Hematopoietic multipotent progenitor cell treated with erythropoietin and hydrocortisone succinate and interleukin-3 and kit ligand, for 6 days (in vitro differentiated cells): ENCODE measurements at regions not wholly inside any gene's neighbourhood (a gene's known extent, or its start where the extent isn't known, plus 50 kb on each side); places are given as distances from the start of the nearest gene placed in this dataset.
"Not testable (repeated sequence)": the region's sequence is repeated elsewhere in the genome, so short reads cannot be mapped to it uniquely, and the experiment has no call there.

Experiments used
- DNase-seq: peaks from one replicate; pipeline ENCODE4 v3.0.0-alpha.2; 2015

DNA sequence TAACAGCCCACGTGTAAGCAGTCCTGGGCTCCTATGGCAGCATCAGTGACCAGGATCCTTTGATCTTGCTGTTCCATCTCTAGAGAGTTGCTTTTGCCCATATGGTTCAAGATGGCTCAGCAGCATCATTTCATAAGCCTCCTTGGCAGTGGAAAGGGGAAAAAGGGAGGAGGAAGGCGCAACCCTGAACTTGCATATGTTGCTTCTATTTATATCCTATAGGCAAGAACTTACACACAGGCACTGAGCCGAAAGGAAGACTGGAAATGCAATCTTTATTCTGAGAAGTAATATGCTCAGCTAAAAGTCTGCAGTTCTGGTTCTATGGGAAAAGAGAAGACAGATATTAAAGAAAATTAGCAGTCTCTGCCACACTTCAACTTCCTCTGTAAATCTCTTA lies 167.7 kb upstream of the PLXNC1 start:
- DNase-seq = no peak

GRCh38 chr12:93981411-93981810 lies 167.0 kb upstream of the PLXNC1 start:
- DNase-seq = no peak

- DNase-seq = no peak
Observed at GRCh38 chr12:93982771-93983315, 165.5 kb upstream of the PLXNC1 start.

- DNase-seq = no peak
Observed at GRCh38 chr12:93984005-93984404, 164.4 kb upstream of the PLXNC1 start.

- DNase-seq = no peak
Observed at GRCh38 chr12:93989949-93990348, 158.4 kb upstream of the PLXNC1 start.

- DNase-seq = no peak
Observed at GRCh38 chr12:93990832-93991803, 157.3 kb upstream of the PLXNC1 start.

DNA sequence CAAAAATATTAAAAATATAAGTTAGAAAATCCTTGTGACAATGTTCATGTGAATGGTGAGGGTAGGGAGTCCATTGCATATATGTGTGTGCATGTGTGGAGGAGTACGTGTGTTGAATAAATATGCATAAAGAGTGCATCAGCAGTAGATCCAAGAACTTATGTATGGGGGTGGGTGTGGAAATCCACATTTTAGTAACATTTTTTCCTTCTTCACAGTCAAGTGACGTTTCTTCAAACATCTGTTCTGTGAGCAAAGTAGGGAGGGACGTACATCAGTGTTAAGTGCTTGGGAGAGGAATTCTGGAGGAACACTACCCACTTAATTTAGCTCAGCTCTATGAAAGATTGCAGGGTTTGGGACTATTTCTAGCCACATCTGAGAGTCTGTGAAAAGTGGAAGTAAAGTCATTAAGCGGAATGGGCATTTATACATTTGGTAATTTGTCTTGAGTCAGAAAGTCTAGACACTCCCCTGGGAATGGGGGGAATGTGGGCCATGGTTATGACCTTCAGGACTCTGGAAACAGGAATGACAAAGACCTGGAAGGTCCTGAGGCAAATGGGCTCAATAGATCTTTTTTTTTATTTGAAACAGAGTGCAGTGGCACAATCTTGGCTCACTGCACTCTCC lies 156.4 kb upstream of the PLXNC1 start:
- no peak for DNase-seq

GRCh38 chr12:93994721-93995120 lies 153.7 kb upstream of the PLXNC1 start:
- DNase-seq = no peak

GRCh38 chr12:93996321-93996720 lies 152.1 kb upstream of the PLXNC1 start:
- no peak for DNase-seq

DNA sequence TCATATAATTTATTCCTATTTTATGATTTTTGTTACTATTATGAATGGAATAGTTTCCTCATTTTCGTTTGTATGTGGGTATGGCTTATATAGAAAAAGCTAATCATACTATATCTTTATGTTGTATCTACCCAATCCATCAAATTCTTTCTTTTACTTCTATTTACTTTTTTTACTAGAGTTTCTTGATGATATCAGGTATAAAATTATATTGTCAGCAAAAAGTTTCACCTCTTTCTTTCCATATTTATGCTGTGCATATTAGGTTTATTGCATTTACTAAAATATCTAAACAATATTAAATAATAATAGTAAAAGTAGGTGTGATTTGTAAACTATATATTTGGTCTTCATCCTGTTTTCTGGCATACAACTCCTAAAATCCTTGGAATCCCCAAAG lies 146.7 kb upstream of the PLXNC1 start:
- DNase-seq = no peak

- DNase-seq = not testable (repeated sequence)
Observed at GRCh38 chr12:94002925-94003324, 145.5 kb upstream of the PLXNC1 start.

- DNase-seq = peak; percentile 8
Observed at GRCh38 chr12:94007833-94008232, 140.5 kb upstream of the PLXNC1 start.

DNA sequence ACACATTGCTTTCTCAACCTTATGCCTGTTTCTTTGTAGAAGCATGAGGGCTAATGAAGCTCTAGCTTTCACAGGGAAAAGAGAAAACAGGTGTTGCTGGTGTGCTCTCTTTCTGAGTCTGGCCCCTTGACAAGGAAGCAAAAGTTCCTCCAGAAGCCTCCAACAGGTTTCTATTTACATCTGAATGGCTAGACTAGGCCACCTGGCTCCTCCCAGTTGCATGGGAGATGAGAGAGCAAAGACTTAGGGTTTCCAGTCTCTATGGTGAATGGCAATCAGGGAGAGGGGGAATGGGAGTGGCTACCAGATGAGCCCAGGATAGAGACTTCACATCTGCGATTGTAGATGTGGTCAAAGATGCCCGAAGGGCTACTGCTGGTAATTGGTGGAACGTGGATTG lies 138.1 kb upstream of the PLXNC1 start:
- no peak for DNase-seq

GRCh38 chr12:94012071-94012470 lies 136.3 kb upstream of the PLXNC1 start:
- DNase-seq = no peak

DNA sequence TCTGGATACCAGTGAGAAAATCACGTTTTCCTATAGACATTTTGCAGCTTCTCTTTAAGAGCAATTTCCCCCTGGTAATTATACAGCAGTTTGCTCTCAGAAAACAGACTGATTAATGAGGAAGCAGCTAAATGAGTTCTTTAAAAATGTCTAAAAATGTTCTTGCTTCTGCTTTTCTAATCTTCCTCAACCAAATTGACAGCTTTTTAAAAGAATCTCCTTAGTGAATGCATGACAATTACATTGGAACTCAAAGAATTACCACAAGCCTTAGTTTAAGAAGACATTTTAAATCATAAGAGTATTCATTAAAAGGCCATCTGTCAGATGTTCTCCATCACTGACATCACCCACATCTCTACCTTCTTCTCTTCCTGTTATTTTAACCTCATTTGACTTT lies 135.8 kb upstream of the PLXNC1 start:
- DNase-seq = peak; percentile 24

GRCh38 chr12:94017247-94017646 lies 131.1 kb upstream of the PLXNC1 start:
- not testable (repeated sequence) for DNase-seq

DNA sequence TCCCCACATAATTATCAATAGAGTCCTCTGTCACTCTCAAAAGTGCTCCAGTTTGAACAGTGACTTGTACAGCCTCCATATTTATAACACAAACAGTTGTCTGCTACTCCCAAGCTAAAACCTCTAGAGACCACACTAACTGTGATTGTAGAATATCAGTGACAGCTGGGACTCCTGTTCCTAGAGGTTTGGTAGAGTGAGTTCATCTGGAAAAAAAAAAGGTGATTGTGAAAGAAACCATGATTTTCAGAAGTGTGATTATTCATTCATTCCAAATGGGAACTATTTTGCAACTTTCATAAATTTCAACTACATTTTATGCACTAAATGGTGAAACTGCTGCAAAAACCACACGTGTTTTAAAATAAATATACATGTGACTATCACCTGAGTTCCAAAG lies 128.0 kb upstream of the PLXNC1 start:
- no peak for DNase-seq

- no peak for DNase-seq
Observed at GRCh38 chr12:94023879-94024278, 124.5 kb upstream of the PLXNC1 start.

DNA sequence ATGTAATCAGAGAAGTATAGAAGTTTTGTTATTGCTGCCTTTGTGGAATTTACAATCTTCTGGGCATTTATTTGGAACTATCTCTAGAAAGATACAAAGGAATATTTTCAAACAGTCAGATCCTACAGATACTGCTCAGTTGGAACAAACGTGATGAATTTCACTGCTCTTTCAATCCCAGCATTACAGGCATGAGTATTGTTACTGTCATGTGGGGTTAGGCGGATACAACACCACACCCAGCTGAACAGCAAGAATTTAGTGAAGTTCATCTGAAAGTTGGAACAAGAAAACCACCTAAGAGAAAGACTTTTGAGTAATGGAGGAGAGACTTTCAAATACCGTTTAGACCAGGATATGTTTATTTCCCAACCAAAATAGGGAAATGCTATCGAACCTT lies 123.3 kb upstream of the PLXNC1 start:
- no peak for DNase-seq

- DNase-seq = no peak
Observed at GRCh38 chr12:94025756-94026155, 122.6 kb upstream of the PLXNC1 start.

GRCh38 chr12:94026596-94026995 lies 121.8 kb upstream of the PLXNC1 start:
- no peak for DNase-seq

- no peak for DNase-seq
Observed at GRCh38 chr12:94027561-94027960, 120.8 kb upstream of the PLXNC1 start.

- no peak for DNase-seq
Observed at GRCh38 chr12:94031763-94032162, 116.6 kb upstream of the PLXNC1 start.

DNA sequence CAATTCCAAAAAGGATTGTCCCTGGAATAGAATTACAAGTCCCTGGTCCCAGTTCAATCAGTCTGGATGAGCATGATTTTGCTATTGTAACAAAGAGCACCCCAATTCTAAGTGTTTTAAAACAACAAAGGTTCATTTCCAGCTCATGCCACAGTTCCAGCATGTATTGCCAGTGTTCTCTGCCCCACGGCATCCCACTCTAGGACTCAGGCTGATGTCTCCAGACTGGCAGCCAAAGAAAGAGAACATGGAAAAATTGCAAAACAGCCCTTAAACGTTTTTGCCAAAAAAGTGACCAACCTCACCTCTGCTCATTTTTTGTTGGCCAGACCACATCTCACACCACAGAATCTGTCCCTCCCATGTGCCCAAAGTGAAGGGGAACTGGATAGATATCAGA lies 116.0 kb upstream of the PLXNC1 start:
- no peak for DNase-seq
